MM.1S (cell line): ENCODE measurements at regions not wholly inside any gene's neighbourhood (a gene's known extent, or its start where the extent isn't known, plus 50 kb on each side); places are given as distances from the start of the nearest gene placed in this dataset.

ENCODE experiments used
- EZH2 ChIP-seq: fragments of 300-600 bp; sonication (generic); optimal IDR thresholded peaks from 2 replicates; pipeline ENCODE3; 2017; ENCODE audit warnings: low read depth, mild to moderate bottlenecking, antibody characterized with exemption, low read length, mixed read lengths
- EZH2phosphoT487 ChIP-seq: fragments of 300-600 bp; sonication (generic); IDR thresholded peaks from 2 replicates; pipeline ENCODE4 v1.6.1; 2018; ENCODE audit warnings: antibody characterized with exemption, low read length
- TF ChIP-seq, protein P1 (sequence below): fragments of 300-600 bp; sonication (generic); IDR thresholded peaks from 2 replicates; pipeline ENCODE4 v1.5.1; 2016; ENCODE audit warnings: antibody characterized with exemption, low read length, mixed read lengths

DNA sequence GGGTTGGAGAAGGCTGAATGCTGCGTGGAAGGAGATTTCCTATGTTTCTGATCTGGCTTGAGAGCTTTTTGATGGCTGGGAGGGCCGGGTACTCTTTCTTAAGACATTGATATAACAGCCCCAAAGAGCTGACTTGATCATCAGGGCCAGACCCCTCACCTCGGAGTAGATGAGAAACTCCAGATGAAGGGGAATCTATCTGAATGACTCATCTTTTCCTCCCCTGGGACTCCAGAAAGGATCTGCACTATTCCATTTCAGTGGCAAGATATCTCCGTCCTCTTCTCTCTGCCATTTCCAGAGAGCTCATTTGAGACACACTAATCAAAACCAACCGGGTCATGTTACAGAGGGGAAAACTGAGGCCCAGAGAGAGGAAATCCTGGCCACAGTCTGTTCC lies 92.9 kb upstream of the MSX1 start:
- TF ChIP-seq, protein P1, sequence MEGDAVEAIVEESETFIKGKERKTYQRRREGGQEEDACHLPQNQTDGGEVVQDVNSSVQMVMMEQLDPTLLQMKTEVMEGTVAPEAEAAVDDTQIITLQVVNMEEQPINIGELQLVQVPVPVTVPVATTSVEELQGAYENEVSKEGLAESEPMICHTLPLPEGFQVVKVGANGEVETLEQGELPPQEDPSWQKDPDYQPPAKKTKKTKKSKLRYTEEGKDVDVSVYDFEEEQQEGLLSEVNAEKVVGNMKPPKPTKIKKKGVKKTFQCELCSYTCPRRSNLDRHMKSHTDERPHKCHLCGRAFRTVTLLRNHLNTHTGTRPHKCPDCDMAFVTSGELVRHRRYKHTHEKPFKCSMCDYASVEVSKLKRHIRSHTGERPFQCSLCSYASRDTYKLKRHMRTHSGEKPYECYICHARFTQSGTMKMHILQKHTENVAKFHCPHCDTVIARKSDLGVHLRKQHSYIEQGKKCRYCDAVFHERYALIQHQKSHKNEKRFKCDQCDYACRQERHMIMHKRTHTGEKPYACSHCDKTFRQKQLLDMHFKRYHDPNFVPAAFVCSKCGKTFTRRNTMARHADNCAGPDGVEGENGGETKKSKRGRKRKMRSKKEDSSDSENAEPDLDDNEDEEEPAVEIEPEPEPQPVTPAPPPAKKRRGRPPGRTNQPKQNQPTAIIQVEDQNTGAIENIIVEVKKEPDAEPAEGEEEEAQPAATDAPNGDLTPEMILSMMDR: no peak
- TF ChIP-seq EZH2phosphoT487: no peak
- no peak for TF ChIP-seq EZH2
